MG63 (cell line): ENCODE measurements at regions not wholly inside any gene's neighbourhood (a gene's known extent, or its start where the extent isn't known, plus 50 kb on each side); places are given as distances from the start of the nearest gene placed in this dataset.

Source experiments
- DNase-seq: peaks from one replicate; pipeline ENCODE4 v3.0.0-alpha.2; 2020
- H3K27me3 ChIP-seq: fragments of 250-450 bp; sonication (Bioruptor Pico); 2 replicates; pipeline ENCODE4 v1.5.1; 2020; ENCODE audit warnings: mild to moderate bottlenecking, moderate library complexity
- H3K36me3 ChIP-seq: fragments of 250-450 bp; sonication (Bioruptor Pico); 2 replicates; pipeline ENCODE4 v1.5.1; 2020; ENCODE audit warnings: mild to moderate bottlenecking, moderate library complexity
- H3K4me3 ChIP-seq: fragments of 250-450 bp; sonication (Bioruptor Pico); 2 replicates; pipeline ENCODE4 v1.5.1; 2020; ENCODE audit warnings: mild to moderate bottlenecking, moderate library complexity
- H3K9me3 ChIP-seq: fragments of 250-450 bp; sonication (Bioruptor Pico); 2 replicates; pipeline ENCODE4 v1.5.1; 2020; ENCODE audit warnings: mild to moderate bottlenecking, moderate library complexity

- DNase-seq, result no peak
- no peaks in the 10 kb centered on the region for H3K36me3 ChIP-seq
- no peak overlapping the region for H3K4me3 ChIP-seq
- no peaks in the 10 kb centered on the region for H3K9me3 ChIP-seq
- H3K27me3 ChIP-seq, result no peaks in the 10 kb centered on the region
Observed at GRCh38 chr14:71675126-71675899, 256.9 kb upstream of the RGS6 start.

- H3K9me3 ChIP-seq, result no peaks in the 10 kb centered on the region
- no peak for DNase-seq
- no peaks in the 10 kb centered on the region for H3K36me3 ChIP-seq
- H3K4me3 ChIP-seq, result no peak overlapping the region
- H3K27me3 ChIP-seq, result no peaks in the 10 kb centered on the region
Observed at GRCh38 chr14:71675900-71676287, 256.3 kb upstream of the RGS6 start.

GRCh38 chr14:71680736-71681387, 251.4 kb upstream of the RGS6 start:
- Histone ChIP-seq H3K36me3 (no peaks in the 10 kb centered on the region), H3K9me3 (no peaks in the 10 kb centered on the region), H3K27me3 (no peaks in the 10 kb centered on the region), H3K4me3 (no peak overlapping the region)
- no peak for DNase-seq

- DNase-seq, result no peak
- Histone ChIP-seq H3K4me3 (no peak overlapping the region), H3K27me3 (no peaks in the 10 kb centered on the region)
Observed at GRCh38 chr14:71682337-71682736, 249.9 kb upstream of the RGS6 start.

GRCh38 chr14:71684323-71684722, 247.9 kb upstream of the RGS6 start:
- H3K9me3 ChIP-seq, result no peaks in the 10 kb centered on the region

More at GRCh38 chr14:71682337-71682736, 249.9 kb upstream of the RGS6 start:
- no peaks in the 10 kb centered on the region for H3K9me3 ChIP-seq
- H3K36me3 ChIP-seq, result no peaks in the 10 kb centered on the region

GRCh38 chr14:71686677-71687076, 245.6 kb upstream of the RGS6 start:
- no peak overlapping the region for H3K4me3 ChIP-seq
- no peaks in the 10 kb centered on the region for H3K36me3 ChIP-seq
- DNase-seq, result peak; percentile 50
- H3K27me3 ChIP-seq, result no peaks in the 10 kb centered on the region
- no peaks in the 10 kb centered on the region for H3K9me3 ChIP-seq

More at GRCh38 chr14:71684323-71684722, 247.9 kb upstream of the RGS6 start:
- no peaks in the 10 kb centered on the region for H3K27me3 ChIP-seq
- DNase-seq, result no peak
- H3K36me3 ChIP-seq, result no peaks in the 10 kb centered on the region
- no peak overlapping the region for H3K4me3 ChIP-seq

GRCh38 chr14:71687166-71687831, 244.9 kb upstream of the RGS6 start:
- Histone ChIP-seq H3K36me3 (no peaks in the 10 kb centered on the region), H3K27me3 (no peaks in the 10 kb centered on the region), H3K9me3 (no peaks in the 10 kb centered on the region), H3K4me3 (no peak overlapping the region)
- no peak for DNase-seq

GRCh38 chr14:71688576-71688975, 243.7 kb upstream of the RGS6 start:
- no peak for DNase-seq
- Histone ChIP-seq H3K4me3 (no peak overlapping the region), H3K27me3 (no peaks in the 10 kb centered on the region), H3K9me3 (no peaks in the 10 kb centered on the region), H3K36me3 (no peaks in the 10 kb centered on the region)

- Histone ChIP-seq H3K27me3 (no peaks in the 10 kb centered on the region), H3K9me3 (no peaks in the 10 kb centered on the region), H3K36me3 (no peaks in the 10 kb centered on the region), H3K4me3 (no peak overlapping the region)
- no peak for DNase-seq
Observed at GRCh38 chr14:71690478-71690877, 241.8 kb upstream of the RGS6 start.

- no peak overlapping the region for H3K4me3 ChIP-seq
- peak; percentile 71 for DNase-seq
- H3K36me3 ChIP-seq, result no peaks in the 10 kb centered on the region
- no peaks in the 10 kb centered on the region for H3K9me3 ChIP-seq
- H3K27me3 ChIP-seq, result no peaks in the 10 kb centered on the region
Observed at GRCh38 chr14:71692496-71692895, 239.7 kb upstream of the RGS6 start.

- Histone ChIP-seq H3K36me3 (no peaks in the 10 kb centered on the region), H3K4me3 (no peak overlapping the region), H3K9me3 (no peaks in the 10 kb centered on the region), H3K27me3 (no peaks in the 10 kb centered on the region)
- DNase-seq, result no peak
Observed at GRCh38 chr14:71693381-71693780, 238.8 kb upstream of the RGS6 start.

- Histone ChIP-seq H3K36me3 (no peaks in the 10 kb centered on the region), H3K4me3 (no peak overlapping the region), H3K27me3 (no peaks in the 10 kb centered on the region), H3K9me3 (no peaks in the 10 kb centered on the region)
- DNase-seq, result no peak
Observed at GRCh38 chr14:71694591-71695530, 237.4 kb upstream of the RGS6 start.

GRCh38 chr14:71695611-71696350, 236.4 kb upstream of the RGS6 start:
- no peak overlapping the region for H3K4me3 ChIP-seq
- H3K27me3 ChIP-seq, result no peaks in the 10 kb centered on the region
- H3K36me3 ChIP-seq, result no peaks in the 10 kb centered on the region
- no peak for DNase-seq
- no peaks in the 10 kb centered on the region for H3K9me3 ChIP-seq

- no peaks in the 10 kb centered on the region for H3K36me3 ChIP-seq
- no peaks in the 10 kb centered on the region for H3K9me3 ChIP-seq
- no peak overlapping the region for H3K4me3 ChIP-seq
- no peak for DNase-seq
- H3K27me3 ChIP-seq, result no peaks in the 10 kb centered on the region
Observed at GRCh38 chr14:71698027-71698426, 234.2 kb upstream of the RGS6 start.

GRCh38 chr14:71698673-71699072, 233.6 kb upstream of the RGS6 start:
- DNase-seq, result no peak
- no peak overlapping the region for H3K4me3 ChIP-seq
- no peaks in the 10 kb centered on the region for H3K27me3 ChIP-seq
- H3K36me3 ChIP-seq, result no peaks in the 10 kb centered on the region
- H3K9me3 ChIP-seq, result no peaks in the 10 kb centered on the region

GRCh38 chr14:71701990-71702389, 230.2 kb upstream of the RGS6 start:
- peak; percentile 10 for DNase-seq
- Histone ChIP-seq H3K4me3 (no peak overlapping the region), H3K36me3 (no peaks in the 10 kb centered on the region), H3K9me3 (no peaks in the 10 kb centered on the region), H3K27me3 (no peaks in the 10 kb centered on the region)
